H1 (cell line): ENCODE measurements at regions not wholly inside any gene's neighbourhood (a gene's known extent, or its start where the extent isn't known, plus 50 kb on each side); places are given as distances from the start of the nearest gene placed in this dataset.

Experiments
- BCL11A ChIP-seq, 2 experiments: IDR thresholded peaks; one replicate each; pipeline ENCODE4 v1.6.1; 2011; ENCODE audit warnings: low read depth in 2 of 2, low read length in 2 of 2, mild to moderate bottlenecking in 2 of 2
- CBX8 ChIP-seq: fragments of 300-800, 300-1000 bp; sonication (generic); IDR thresholded peaks from 2 replicates; pipeline ENCODE4 v1.7.1; 2016; ENCODE audit warnings: low read depth, low read length, borderline replicate concordance
- KDM5A ChIP-seq: fragments of 200-600 bp; IDR thresholded peaks from 2 replicates; pipeline ENCODE4 v1.7.1; 2012; ENCODE audit warnings: mild to moderate bottlenecking, low read length, inconsistent platforms, mixed read lengths
- POU5F1 ChIP-seq: IDR thresholded peaks from 2 replicates; pipeline ENCODE4 v1.6.1; 2011; ENCODE audit warnings: low read depth, mild to moderate bottlenecking, low read length, moderate library complexity
- TBP ChIP-seq: IDR thresholded peaks from 2 replicates; pipeline ENCODE4 v1.6.1; 2011; ENCODE audit warnings: low read depth, low read length, improper control_type of control experiment
- TF ChIP-seq, protein P1 (sequence below): IDR thresholded peaks from 2 replicates; pipeline ENCODE4 v1.6.1; 2012; ENCODE audit warnings: inconsistent platforms

DNA sequence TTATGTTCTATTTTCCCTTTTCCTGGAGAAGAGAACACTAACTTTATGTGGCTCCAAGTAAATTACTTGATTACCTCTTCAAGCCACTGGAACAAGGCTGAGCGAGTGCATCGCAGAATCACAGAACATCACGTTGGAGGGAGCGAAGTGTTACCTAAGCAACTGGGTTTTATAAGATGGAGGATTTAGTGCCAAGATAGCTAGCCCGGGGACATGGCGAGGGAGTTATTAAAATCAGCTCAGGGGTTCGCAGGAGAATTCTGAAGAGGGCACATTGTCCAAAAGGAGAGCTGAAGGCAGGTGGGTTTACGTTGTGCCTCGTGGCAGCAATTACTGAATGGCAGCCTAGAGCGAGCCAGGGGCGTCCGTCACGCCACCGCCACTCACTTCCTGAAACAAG is 563.2 kb upstream of the ADAMTS16 start (continued):
- TF ChIP-seq, protein P1, sequence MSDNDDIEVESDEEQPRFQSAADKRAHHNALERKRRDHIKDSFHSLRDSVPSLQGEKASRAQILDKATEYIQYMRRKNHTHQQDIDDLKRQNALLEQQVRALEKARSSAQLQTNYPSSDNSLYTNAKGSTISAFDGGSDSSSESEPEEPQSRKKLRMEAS = no peak
- TF ChIP-seq KDM5A = no peak
- no peak for TF ChIP-seq POU5F1
- no peak for TF ChIP-seq BCL11A (IDR thresholded peaks at IDR 0.05; ENCODE audit: low read depth in 2 of 2, low read length in 2 of 2)
- TF ChIP-seq TBP = no peak
- no peak for TF ChIP-seq CBX8
